B cell (primary cell): ENCODE measurements at regions not wholly inside any gene's neighbourhood (a gene's known extent, or its start where the extent isn't known, plus 50 kb on each side); places are given as distances from the start of the nearest gene placed in this dataset.

ENCODE experiments used
- ATAC-seq: fragments of 200-7000 bp; cut with Tn5 transposase; one replicate; pipeline ENCODE4 v1.10.0; 2021; ENCODE audit warnings: low read depth, mild to moderate bottlenecking, moderate number of reproducible peaks, moderate library complexity
- CTCF ChIA-PET: fragments of 350-600 bp; sonication (Branson Sonifier 250); formaldehyde crosslinking; loops from one replicate; lab custom pipeline; 2021; ENCODE audit warnings: antibody characterized with exemption, inconsistent platforms; lab: Charles Lee
- POLR2A ChIA-PET: fragments of 350-600 bp; sonication (Branson Sonifier 250); formaldehyde crosslinking; loops from one replicate; lab custom pipeline; 2021; ENCODE audit warnings: antibody characterized with exemption; lab: Charles Lee
- DNase-seq: peaks from one replicate; pipeline ENCODE4 v3.0.0; 2013
- H2AFZ ChIP-seq: 2 replicates; pipeline ENCODE4 v1.6.1; 2012; ENCODE audit warnings: mild to moderate bottlenecking, low read depth, low read length; ENCODE audit not compliant: insufficient read depth, poor library complexity, severe bottlenecking
- H3K27ac ChIP-seq, 2 donors: 1 replicate in 1 of 2; 2 replicates in 1 of 2; pipeline ENCODE4 v1.5.1; 2012 to 2013; ENCODE audit warnings: low read length in 2 of 2, mild to moderate bottlenecking in 2 of 2, moderate library complexity in 1 of 2
- H3K27me3 ChIP-seq, 4 experiments: fragments of 200-600 bp in 1 of 4; sonication (generic) in 1 of 4; replicated peaks in 1 of 4; 1 replicate in 2 of 4; 2 replicates in 2 of 4; pipeline versions ENCODE4 v1.6.1 to v1.7.0; 2013 to 2016; ENCODE audit warnings: low read length in 3 of 4, mild to moderate bottlenecking in 2 of 4, mixed read lengths in 1 of 4, moderate library complexity in 1 of 4; ENCODE audit not compliant: insufficient read depth in 4 of 4, control insufficient read depth in 3 of 4; ENCODE audit errors: control extremely low read depth in 1 of 4
- H3K36me3 ChIP-seq, 2 experiments: replicated peaks in 1 of 2; 1 replicate in 1 of 2; 2 replicates in 1 of 2; pipeline versions ENCODE4 v1.6.1 to v1.7.1; 2013; ENCODE audit warnings: low read length in 1 of 2; ENCODE audit not compliant: insufficient read depth in 2 of 2, control insufficient read depth in 1 of 2; ENCODE audit errors: control extremely low read depth in 1 of 2, extremely low read depth in 1 of 2
- H3K4me1 ChIP-seq, 2 donors: fragments of 200-600 bp in 1 of 2; sonication (generic) in 1 of 2; 1 replicate in 1 of 2; 2 replicates in 1 of 2; pipeline versions ENCODE4 v1.5.1 to v1.6.1; 2013 to 2017; ENCODE audit warnings: low read length in 2 of 2; ENCODE audit not compliant: control insufficient read depth in 2 of 2, insufficient read depth in 2 of 2
- H3K4me2 ChIP-seq: replicated peaks from 2 replicates; pipeline ENCODE3; 2012; ENCODE audit warnings: mild to moderate bottlenecking, low read depth, low read length; ENCODE audit not compliant: poor library complexity, severe bottlenecking
- H3K4me3 ChIP-seq, 5 experiments: fragments of 200-600 bp in 1 of 5; sonication (generic) in 1 of 5; 1 replicate in 3 of 5; 2 replicates in 2 of 5; pipeline versions ENCODE4 v1.5.1 to v1.7.0; 2011 to 2016; ENCODE audit warnings: low read length in 4 of 5, mild to moderate bottlenecking in 4 of 5, low read depth in 2 of 5, control low read depth in 1 of 5, moderate library complexity in 1 of 5; ENCODE audit not compliant: insufficient read depth in 1 of 5; ENCODE audit errors: control extremely low read depth in 1 of 5, extremely low read depth in 1 of 5
- H3K79me2 ChIP-seq: fragments of 200-600 bp; sonication (generic); one replicate; pipeline ENCODE4 v1.6.0; 2016; ENCODE audit warnings: low read length; ENCODE audit not compliant: control insufficient read depth, insufficient read depth
- H3K9ac ChIP-seq: fragments of 200-600 bp; sonication (generic); 2 replicates; pipeline ENCODE4 v1.6.1; 2017; ENCODE audit warnings: mild to moderate bottlenecking, low read length, moderate library complexity
- H3K9me3 ChIP-seq, 3 donors: one replicate each; pipeline versions ENCODE4 v1.6.1 to v1.7.1; 2013; ENCODE audit warnings: low read length in 2 of 3; ENCODE audit not compliant: control insufficient read depth in 2 of 3, insufficient read depth in 1 of 3; ENCODE audit errors: control extremely low read depth in 1 of 3
- H4K20me1 ChIP-seq: 2 replicates; pipeline ENCODE4 v1.6.0; 2012; ENCODE audit warnings: mild to moderate bottlenecking, low read length; ENCODE audit not compliant: insufficient read depth, control insufficient read depth, poor library complexity, severe bottlenecking
- H3K27ac Mint-ChIP-seq: one replicate; pipeline ENCODE4 v1.8.0; 2021; ENCODE audit warnings: mixed read lengths
- H3K27me3 Mint-ChIP-seq: one replicate; pipeline ENCODE4 v1.8.0; 2021; ENCODE audit warnings: mixed read lengths
- H3K4me1 Mint-ChIP-seq: one replicate; pipeline ENCODE4 v1.8.0; 2021; ENCODE audit warnings: mixed read lengths
- H3K4me3 Mint-ChIP-seq: one replicate; pipeline ENCODE4 v1.8.0; 2021; ENCODE audit warnings: mixed read lengths
- H3K9me3 Mint-ChIP-seq: one replicate; pipeline ENCODE4 v1.8.0; 2022; ENCODE audit warnings: mixed read lengths; ENCODE audit not compliant: insufficient read depth
- EZH2 ChIP-seq: IDR thresholded peaks from 2 replicates; pipeline ENCODE4 v1.6.1; 2012; ENCODE audit warnings: borderline replicate concordance, low read depth, mild to moderate bottlenecking, moderate library complexity, low read length; ENCODE audit not compliant: insufficient read depth, poor library complexity, severe bottlenecking
- WGBS: methylation state at CpG from one replicate; pipeline ENCODE4 v1.1.5; 2013; ENCODE audit warnings: missing lambda C conversion rate; ENCODE audit not compliant: insufficient coverage; 5-methylcytosine and 5-hydroxymethylcytosine counted together
- intact Hi-C: fragments of 100-400 bp; cut with micrococcal nuclease; formaldehyde crosslinking; loops from one replicate; pipeline ENCODE4 v1.10.0; 2022
- TF ChIP-seq, protein P1 (sequence below): fragments of 200-600 bp; IDR thresholded peaks from one replicate; pipeline ENCODE4 v1.8.0; 2022; ENCODE audit warnings: antibody characterized with exemption, mild to moderate bottlenecking

DNA sequence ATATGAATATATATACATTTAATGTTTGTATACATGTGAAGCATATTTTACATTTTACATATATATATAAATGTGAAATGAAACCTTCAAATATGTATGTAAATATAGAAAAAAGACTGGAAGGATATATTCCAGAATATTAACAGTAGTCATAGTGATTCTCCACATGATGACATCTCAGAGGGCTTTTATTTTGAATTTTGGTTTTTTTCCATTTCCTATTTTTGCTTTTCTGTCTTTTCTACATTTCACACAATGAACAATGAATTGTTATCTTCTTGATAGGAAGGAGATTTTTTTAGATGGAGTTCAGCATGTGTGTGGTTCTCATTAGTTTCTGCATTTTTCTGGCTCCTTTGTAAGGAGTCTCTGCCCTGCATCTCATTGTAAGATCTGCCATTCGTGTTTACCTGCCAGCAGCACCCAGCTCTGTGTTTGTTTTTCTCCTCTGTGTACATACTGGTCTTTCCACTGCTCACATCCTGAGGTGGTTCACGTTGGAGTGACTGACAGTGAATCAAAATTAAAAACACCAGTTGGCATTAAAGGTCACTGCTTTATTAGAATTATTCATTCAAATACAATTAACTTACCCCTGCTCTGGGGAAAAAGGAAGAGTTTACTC is 425.3 kb upstream of the MDFIC2 start:
- Histone ChIP-seq H3K9ac (no peak overlapping the region), H3K79me2 (no peaks in the 10 kb centered on the region), H3K9me3 (no peaks in the 10 kb centered on the region), H3K36me3 (no peaks in the 10 kb centered on the region), H4K20me1 (no peaks in the 10 kb centered on the region), H3K27ac (no peak overlapping the region), H3K4me2 (no peak overlapping the region), H2AFZ (no peak overlapping the region), H3K27me3 (peaks cover 0 to 3% (median 0%) of the 10 kb centered on the region in 4 experiments), H3K4me3 (no peak overlapping the region), H3K4me1 (no peaks in the 10 kb centered on the region)
- ATAC-seq: no peak
- WGBS: 0% methylated on average over 1 of the region's 2 CpGs
- no peak overlapping the region for H3K4me3 Mint-ChIP-seq
- no peak overlapping the region for H3K27ac Mint-ChIP-seq
- POLR2A ChIA-PET: no interaction called here
- intact Hi-C loops: no loop called here
- DNase-seq: no peak
- TF ChIP-seq, protein P1, sequence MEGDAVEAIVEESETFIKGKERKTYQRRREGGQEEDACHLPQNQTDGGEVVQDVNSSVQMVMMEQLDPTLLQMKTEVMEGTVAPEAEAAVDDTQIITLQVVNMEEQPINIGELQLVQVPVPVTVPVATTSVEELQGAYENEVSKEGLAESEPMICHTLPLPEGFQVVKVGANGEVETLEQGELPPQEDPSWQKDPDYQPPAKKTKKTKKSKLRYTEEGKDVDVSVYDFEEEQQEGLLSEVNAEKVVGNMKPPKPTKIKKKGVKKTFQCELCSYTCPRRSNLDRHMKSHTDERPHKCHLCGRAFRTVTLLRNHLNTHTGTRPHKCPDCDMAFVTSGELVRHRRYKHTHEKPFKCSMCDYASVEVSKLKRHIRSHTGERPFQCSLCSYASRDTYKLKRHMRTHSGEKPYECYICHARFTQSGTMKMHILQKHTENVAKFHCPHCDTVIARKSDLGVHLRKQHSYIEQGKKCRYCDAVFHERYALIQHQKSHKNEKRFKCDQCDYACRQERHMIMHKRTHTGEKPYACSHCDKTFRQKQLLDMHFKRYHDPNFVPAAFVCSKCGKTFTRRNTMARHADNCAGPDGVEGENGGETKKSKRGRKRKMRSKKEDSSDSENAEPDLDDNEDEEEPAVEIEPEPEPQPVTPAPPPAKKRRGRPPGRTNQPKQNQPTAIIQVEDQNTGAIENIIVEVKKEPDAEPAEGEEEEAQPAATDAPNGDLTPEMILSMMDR: no peak
- no peak for TF ChIP-seq EZH2
- H3K9me3 Mint-ChIP-seq: no peaks in the 10 kb centered on the region
- H3K4me1 Mint-ChIP-seq: peaks cover 2% of the 10 kb centered on the region
- H3K27me3 Mint-ChIP-seq: peaks cover 13% of the 10 kb centered on the region
- CTCF ChIA-PET: no interaction called here

DNA sequence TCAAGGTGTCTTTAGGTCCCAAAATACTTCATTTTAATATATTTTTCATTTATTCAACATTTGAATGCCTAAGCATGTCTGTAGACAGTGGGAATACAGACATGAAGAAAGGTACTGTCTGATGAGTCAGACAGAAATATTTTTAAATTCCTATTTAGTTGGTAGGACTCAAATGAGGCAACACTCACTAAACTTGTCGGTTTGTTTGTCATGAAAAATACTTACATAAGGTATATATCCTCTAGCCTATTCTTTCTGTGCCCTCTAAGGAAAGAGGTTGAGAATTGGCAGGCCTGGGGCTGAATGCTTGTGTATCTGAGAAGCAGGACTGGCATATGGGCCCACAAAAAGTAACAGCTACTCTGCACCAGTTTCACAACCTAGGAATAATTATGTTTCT is 423.6 kb upstream of the MDFIC2 start:
- no peak overlapping the region for H3K27ac Mint-ChIP-seq
- WGBS: no CpG with 5 or more reads among the region's 1 CpG

More for the DNA sequence above, 423.6 kb upstream of the MDFIC2 start:
- no peak for TF ChIP-seq EZH2
- TF ChIP-seq, protein P1: no peak
- Histone ChIP-seq H3K36me3 (no peaks in the 10 kb centered on the region), H2AFZ (no peak overlapping the region), H3K27ac (no peak overlapping the region), H3K4me2 (no peak overlapping the region), H3K4me3 (no peak overlapping the region), H3K4me1 (no peaks in the 10 kb centered on the region), H3K9ac (no peak overlapping the region), H3K27me3 (peaks cover 0 to 3% (median 0%) of the 10 kb centered on the region in 4 experiments), H4K20me1 (no peaks in the 10 kb centered on the region), H3K79me2 (no peaks in the 10 kb centered on the region), H3K9me3 (no peaks in the 10 kb centered on the region)
- ATAC-seq (no peak), DNase-seq (no peak)
- ChIA-PET POLR2A (no interaction called here), CTCF (no interaction called here)
- Mint-ChIP-seq H3K9me3 (no peaks in the 10 kb centered on the region), H3K4me1 (peaks cover 2% of the 10 kb centered on the region), H3K27me3 (peaks cover 12% of the 10 kb centered on the region), H3K4me3 (no peak overlapping the region)
- intact Hi-C loops: no loop called here
